ENCODE measurements at regions not wholly inside any gene's neighbourhood (a gene's known extent, or its start where the extent isn't known, plus 50 kb on each side); places are given as distances from the start of the nearest gene placed in this dataset.
"Not testable (repeated sequence)": the region's sequence is repeated elsewhere in the genome, so short reads cannot be mapped to it uniquely, and the experiment has no call there.

DNA sequence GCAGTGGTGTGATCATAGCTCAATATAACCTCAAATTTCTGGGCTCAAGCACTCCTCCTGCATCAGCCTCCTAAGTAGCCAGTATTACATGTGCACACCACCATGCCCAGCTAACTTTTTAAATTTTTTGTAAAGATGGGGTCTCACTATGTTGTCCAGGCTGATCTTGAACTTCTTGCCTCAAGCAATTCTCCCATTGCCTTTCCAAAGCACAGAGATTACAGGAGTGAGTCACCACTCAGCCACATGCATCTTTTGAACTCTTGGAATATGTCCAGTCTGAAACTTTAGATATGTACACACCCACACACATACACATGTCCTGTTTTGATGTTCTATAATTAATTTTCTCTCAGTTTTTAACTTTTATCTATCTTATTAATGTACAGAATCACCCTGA is 2163.5 kb upstream of the DEFB115 start:
- H3K9ac ChIP-seq (replicated peaks; ENCODE audit: extremely low read depth, insufficient read depth, low read length); H3K4me1 ChIP-seq (ENCODE audit: control insufficient read depth, extremely low read depth, insufficient read depth, low read length); H3K79me2 ChIP-seq (ENCODE audit: control insufficient read depth, insufficient read depth, low read length); H4K20me1 ChIP-seq (replicated peaks; ENCODE audit: control insufficient read depth, extremely low read depth, insufficient read depth, low read length); H3K4me2 ChIP-seq (ENCODE audit: insufficient read depth, low read length); CTCF ChIA-PET; H3K27ac ChIP-seq (ENCODE audit: insufficient read depth, low read depth, low read length); H3K9me1 ChIP-seq (replicated peaks; ENCODE audit: control insufficient read depth, extremely low read depth, insufficient read depth, low read length); FAIRE-seq; POLR2A ChIA-PET; H3K4me3 ChIP-seq (replicated peaks in 1 of 3; ENCODE audit: insufficient read depth in 1 of 3, low read depth in 1 of 3, low read length in 3 of 3); H3K36me3 ChIP-seq (ENCODE audit: control insufficient read depth in 2 of 2, extremely low read depth in 1 of 2, insufficient read depth in 2 of 2, low read length in 2 of 2); H3K27me3 ChIP-seq (ENCODE audit: control insufficient read depth in 2 of 2, insufficient read depth in 2 of 2, low read length in 2 of 2); intact Hi-C loops (cut with micrococcal nuclease); DNase-seq (ENCODE audit: low read depth, low spot score); H3K9me3 ChIP-seq (replicated peaks; ENCODE audit: control insufficient read depth, insufficient read depth, low read length); dilution Hi-C loops (cut with MboI; ENCODE audit: extremely low pct_ligation_motif_present, low sequenced_read_pairs); BruUV-seq (replicated peaks); H2AFZ ChIP-seq (ENCODE audit: low read depth, low read length): not testable (repeated sequence)

DNA sequence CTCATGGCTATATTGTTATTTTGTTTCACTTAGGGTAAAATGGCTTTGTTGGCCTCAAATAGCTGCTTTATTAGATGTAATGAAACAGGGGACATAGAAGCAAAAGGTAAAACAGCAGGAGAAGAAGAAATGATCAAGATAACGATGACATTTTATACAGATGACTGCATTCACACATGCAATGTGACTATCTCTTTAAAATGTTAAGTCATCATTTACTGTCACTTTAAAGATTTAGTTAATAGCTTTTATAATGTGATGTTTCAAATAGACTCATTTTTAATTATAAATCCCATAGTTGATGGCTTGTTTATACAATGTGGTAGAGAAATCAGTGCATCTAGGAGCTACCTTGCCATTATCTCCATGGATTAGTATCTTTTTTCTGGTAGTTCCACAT is 2160.8 kb upstream of the DEFB115 start:
- H3K27ac ChIP-seq (ENCODE audit: insufficient read depth, low read depth, low read length); H3K4me2 ChIP-seq (ENCODE audit: insufficient read depth, low read length); H3K79me2 ChIP-seq (ENCODE audit: control insufficient read depth, insufficient read depth, low read length); dilution Hi-C loops (cut with MboI; ENCODE audit: extremely low pct_ligation_motif_present, low sequenced_read_pairs); H3K9ac ChIP-seq (replicated peaks; ENCODE audit: extremely low read depth, insufficient read depth, low read length); POLR2A ChIA-PET; BruUV-seq (replicated peaks); H3K27me3 ChIP-seq (ENCODE audit: control insufficient read depth in 2 of 2, insufficient read depth in 2 of 2, low read length in 2 of 2); intact Hi-C loops (cut with micrococcal nuclease); CTCF ChIA-PET; H3K9me3 ChIP-seq (replicated peaks; ENCODE audit: control insufficient read depth, insufficient read depth, low read length); H3K4me1 ChIP-seq (ENCODE audit: control insufficient read depth, extremely low read depth, insufficient read depth, low read length); DNase-seq (ENCODE audit: low read depth, low spot score); H2AFZ ChIP-seq (ENCODE audit: low read depth, low read length); FAIRE-seq; H3K4me3 ChIP-seq (replicated peaks in 1 of 3; ENCODE audit: insufficient read depth in 1 of 3, low read depth in 1 of 3, low read length in 3 of 3); H4K20me1 ChIP-seq (replicated peaks; ENCODE audit: control insufficient read depth, extremely low read depth, insufficient read depth, low read length); H3K9me1 ChIP-seq (replicated peaks; ENCODE audit: control insufficient read depth, extremely low read depth, insufficient read depth, low read length); H3K36me3 ChIP-seq (ENCODE audit: control insufficient read depth in 2 of 2, extremely low read depth in 1 of 2, insufficient read depth in 2 of 2, low read length in 2 of 2): not testable (repeated sequence)

DNA sequence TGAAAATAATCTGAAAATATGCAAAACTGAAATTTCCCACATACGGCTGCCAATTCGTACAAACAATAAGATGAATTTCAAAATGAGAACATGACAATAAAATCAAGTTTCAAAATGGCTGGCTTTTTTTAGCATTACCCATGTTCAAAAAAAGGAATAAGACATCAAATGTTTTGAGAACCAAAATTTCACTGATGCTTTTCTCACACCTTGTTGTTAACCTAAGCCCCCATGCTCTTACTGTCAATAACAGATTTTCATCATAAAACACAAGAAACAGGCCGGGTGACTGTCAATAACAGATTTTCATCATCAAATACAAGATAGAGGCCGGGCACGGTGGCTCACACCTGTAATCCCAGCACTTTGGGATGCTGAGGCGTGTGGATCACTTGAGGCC is 2149.6 kb upstream of the DEFB115 start:
- H3K27me3 ChIP-seq (ENCODE audit: control insufficient read depth in 2 of 2, insufficient read depth in 2 of 2, low read length in 2 of 2); H3K36me3 ChIP-seq (ENCODE audit: control insufficient read depth in 2 of 2, extremely low read depth in 1 of 2, insufficient read depth in 2 of 2, low read length in 2 of 2); H3K9me1 ChIP-seq (replicated peaks; ENCODE audit: control insufficient read depth, extremely low read depth, insufficient read depth, low read length); intact Hi-C loops (cut with micrococcal nuclease); H3K4me3 ChIP-seq (replicated peaks in 1 of 3; ENCODE audit: insufficient read depth in 1 of 3, low read depth in 1 of 3, low read length in 3 of 3); dilution Hi-C loops (cut with MboI; ENCODE audit: extremely low pct_ligation_motif_present, low sequenced_read_pairs); POLR2A ChIA-PET; BruUV-seq (replicated peaks); H3K27ac ChIP-seq (ENCODE audit: insufficient read depth, low read depth, low read length); H3K9me3 ChIP-seq (replicated peaks; ENCODE audit: control insufficient read depth, insufficient read depth, low read length); H3K4me2 ChIP-seq (ENCODE audit: insufficient read depth, low read length); FAIRE-seq; DNase-seq (ENCODE audit: low read depth, low spot score); H3K9ac ChIP-seq (replicated peaks; ENCODE audit: extremely low read depth, insufficient read depth, low read length); H4K20me1 ChIP-seq (replicated peaks; ENCODE audit: control insufficient read depth, extremely low read depth, insufficient read depth, low read length); CTCF ChIA-PET; H3K79me2 ChIP-seq (ENCODE audit: control insufficient read depth, insufficient read depth, low read length); H3K4me1 ChIP-seq (ENCODE audit: control insufficient read depth, extremely low read depth, insufficient read depth, low read length); H2AFZ ChIP-seq (ENCODE audit: low read depth, low read length): not testable (repeated sequence)

DNA sequence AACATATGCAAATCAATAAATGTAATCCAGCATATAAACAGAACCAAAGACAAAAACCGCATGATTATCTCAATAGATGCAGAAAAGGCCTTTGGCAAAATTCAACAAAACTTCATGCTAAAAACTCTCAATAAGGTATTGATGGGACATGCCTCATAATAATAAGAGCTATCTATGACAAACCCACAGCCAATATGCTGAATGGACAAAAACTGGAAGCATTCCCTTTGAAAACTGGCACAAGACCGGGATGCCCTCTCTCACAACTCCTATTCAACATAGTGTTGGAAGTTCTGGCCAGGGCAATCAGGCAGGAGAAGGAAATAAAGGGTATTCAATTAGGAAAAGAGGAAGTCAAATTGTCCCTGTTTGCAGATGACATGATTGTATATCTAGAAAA is 2148.1 kb upstream of the DEFB115 start:
- FAIRE-seq; H3K4me1 ChIP-seq (ENCODE audit: control insufficient read depth, extremely low read depth, insufficient read depth, low read length); H4K20me1 ChIP-seq (replicated peaks; ENCODE audit: control insufficient read depth, extremely low read depth, insufficient read depth, low read length); H3K27me3 ChIP-seq (ENCODE audit: control insufficient read depth in 2 of 2, insufficient read depth in 2 of 2, low read length in 2 of 2); CTCF ChIA-PET; intact Hi-C loops (cut with micrococcal nuclease); H3K79me2 ChIP-seq (ENCODE audit: control insufficient read depth, insufficient read depth, low read length); H3K4me2 ChIP-seq (ENCODE audit: insufficient read depth, low read length); DNase-seq (ENCODE audit: low read depth, low spot score); POLR2A ChIA-PET; dilution Hi-C loops (cut with MboI; ENCODE audit: extremely low pct_ligation_motif_present, low sequenced_read_pairs); H3K9ac ChIP-seq (replicated peaks; ENCODE audit: extremely low read depth, insufficient read depth, low read length); BruUV-seq (replicated peaks); H3K36me3 ChIP-seq (ENCODE audit: control insufficient read depth in 2 of 2, extremely low read depth in 1 of 2, insufficient read depth in 2 of 2, low read length in 2 of 2); H3K4me3 ChIP-seq (replicated peaks in 1 of 3; ENCODE audit: insufficient read depth in 1 of 3, low read depth in 1 of 3, low read length in 3 of 3); H3K9me1 ChIP-seq (replicated peaks; ENCODE audit: control insufficient read depth, extremely low read depth, insufficient read depth, low read length); H3K27ac ChIP-seq (ENCODE audit: insufficient read depth, low read depth, low read length); H3K9me3 ChIP-seq (replicated peaks; ENCODE audit: control insufficient read depth, insufficient read depth, low read length); H2AFZ ChIP-seq (ENCODE audit: low read depth, low read length): not testable (repeated sequence)

All from endothelial cell of umbilical vein (primary cell).